Neural crest cell (in vitro differentiated cells): ENCODE measurements at regions not wholly inside any gene's neighbourhood (a gene's known extent, or its start where the extent isn't known, plus 50 kb on each side); places are given as distances from the start of the nearest gene placed in this dataset.

ENCODE experiments used
- DNase-seq: peaks from one replicate; pipeline ENCODE4 v3.0.0; 2021; ENCODE audit warnings: low read depth, mixed read lengths, low spot score
- H3K27ac Mint-ChIP-seq: one replicate; pipeline ENCODE4 v1.8.0; 2021; ENCODE audit warnings: mild to moderate bottlenecking, mixed read lengths; ENCODE audit not compliant: unreplicated experiment
- H3K27me3 Mint-ChIP-seq: 2 replicates; pipeline ENCODE4 v1.8.0; 2021; ENCODE audit warnings: low read depth, mild to moderate bottlenecking, mixed read lengths
- H3K36me3 Mint-ChIP-seq: 2 replicates; pipeline ENCODE4 v1.8.0; 2021; ENCODE audit warnings: low read depth, mild to moderate bottlenecking, mixed read lengths
- H3K4me1 Mint-ChIP-seq: 2 replicates; pipeline ENCODE4 v1.8.0; 2021; ENCODE audit warnings: mixed read lengths
- H3K4me3 Mint-ChIP-seq: one replicate; pipeline ENCODE4 v1.8.0; 2021; ENCODE audit warnings: mild to moderate bottlenecking, mixed read lengths
- H3K9me3 Mint-ChIP-seq: 2 replicates; pipeline ENCODE4 v1.8.0; 2021; ENCODE audit warnings: mixed read lengths
- CTCF ChIP-seq: fragments of 200-600 bp; sonication (generic); conservative IDR thresholded peaks from 2 replicates; pipeline ENCODE4 v1.5.0; 2021; ENCODE audit warnings: antibody characterized with exemption, mild to moderate bottlenecking

- TF ChIP-seq CTCF, result no peak
- H3K27me3 Mint-ChIP-seq, result peaks cover 50% of the 10 kb centered on the region
- H3K4me1 Mint-ChIP-seq, result no peaks in the 10 kb centered on the region
- H3K4me3 Mint-ChIP-seq, result no peak overlapping the region
- peak overlapping the region; percentile 70 for H3K27ac Mint-ChIP-seq
- no peak for DNase-seq
- no peaks in the 10 kb centered on the region for H3K9me3 Mint-ChIP-seq
- no peaks in the 10 kb centered on the region for H3K36me3 Mint-ChIP-seq
Measured at GRCh38 chr1:22362626-22363402, 88.8 kb upstream of the ZBTB40 start.

- Mint-ChIP-seq H3K27me3 (peaks cover 49% of the 10 kb centered on the region), H3K9me3 (no peaks in the 10 kb centered on the region), H3K27ac (no peak overlapping the region), H3K4me3 (no peak overlapping the region), H3K36me3 (no peaks in the 10 kb centered on the region), H3K4me1 (no peaks in the 10 kb centered on the region)
- no peak for DNase-seq
- TF ChIP-seq CTCF, result no peak
Measured at GRCh38 chr1:22363403-22364325, 88.0 kb upstream of the ZBTB40 start.

- no peak overlapping the region for H3K27ac Mint-ChIP-seq
- TF ChIP-seq CTCF, result no peak
- H3K4me1 Mint-ChIP-seq, result no peaks in the 10 kb centered on the region
- no peak for DNase-seq
- H3K27me3 Mint-ChIP-seq, result peaks cover 52% of the 10 kb centered on the region
- no peak overlapping the region for H3K4me3 Mint-ChIP-seq
- H3K36me3 Mint-ChIP-seq, result no peaks in the 10 kb centered on the region
- H3K9me3 Mint-ChIP-seq, result no peaks in the 10 kb centered on the region
Measured at GRCh38 chr1:22364326-22364650, 87.4 kb upstream of the ZBTB40 start.

- no peak for DNase-seq
- TF ChIP-seq CTCF, result no peak
- Mint-ChIP-seq H3K9me3 (no peaks in the 10 kb centered on the region), H3K36me3 (no peaks in the 10 kb centered on the region), H3K4me1 (no peaks in the 10 kb centered on the region), H3K27me3 (peaks cover 52% of the 10 kb centered on the region), H3K4me3 (no peak overlapping the region), H3K27ac (no peak overlapping the region)
Measured at GRCh38 chr1:22364764-22365163, 86.9 kb upstream of the ZBTB40 start.

- Mint-ChIP-seq H3K9me3 (no peaks in the 10 kb centered on the region), H3K36me3 (no peaks in the 10 kb centered on the region), H3K4me3 (no peak overlapping the region), H3K27me3 (peaks cover 51% of the 10 kb centered on the region), H3K27ac (no peak overlapping the region), H3K4me1 (no peaks in the 10 kb centered on the region)
- no peak for TF ChIP-seq CTCF
- no peak for DNase-seq
Measured at GRCh38 chr1:22365331-22366295, 86.0 kb upstream of the ZBTB40 start.
